DND-41 (cell line): ENCODE measurements at regions not wholly inside any gene's neighbourhood (a gene's known extent, or its start where the extent isn't known, plus 50 kb on each side); places are given as distances from the start of the nearest gene placed in this dataset.

Experiments used
- ATAC-seq: fragments of 200-7000 bp; cut with Tn5 transposase; 3 replicates; pipeline ENCODE4 v1.9.1; 2021; ENCODE audit warnings: low read depth; ENCODE audit not compliant: insufficient read depth
- DNase-seq: peaks from one replicate; pipeline ENCODE4 v3.0.0-alpha.2; 2020
- H2AFZ ChIP-seq: 2 replicates; pipeline ENCODE4 v1.6.0; 2012; ENCODE audit warnings: low read depth, low read length
- H3K27ac ChIP-seq: 2 replicates; pipeline ENCODE4 v1.5.1; 2012; ENCODE audit warnings: low read length, inconsistent platforms
- H3K27me3 ChIP-seq: fragments of 200-600 bp; sonication (generic); 2 replicates; pipeline ENCODE4 v1.6.0; 2012; ENCODE audit warnings: low read length, mild to moderate bottlenecking, inconsistent platforms; ENCODE audit not compliant: insufficient read depth, poor library complexity
- H3K36me3 ChIP-seq: 2 replicates; pipeline ENCODE4 v1.5.1; 2012; ENCODE audit warnings: low read length, inconsistent platforms; ENCODE audit not compliant: insufficient read depth
- H3K4me1 ChIP-seq: 2 replicates; pipeline ENCODE4 v1.5.1; 2012; ENCODE audit warnings: mild to moderate bottlenecking, low read length; ENCODE audit not compliant: insufficient read depth
- H3K4me2 ChIP-seq: 2 replicates; pipeline ENCODE4 v1.6.0; 2012; ENCODE audit warnings: mild to moderate bottlenecking, moderate library complexity, low read length, inconsistent platforms; ENCODE audit not compliant: insufficient read depth
- H3K4me3 ChIP-seq, 2 experiments: fragments of 200-600 bp in 1 of 2; shearing (Covaris generic) in 1 of 2; 2 replicates each; pipeline ENCODE4 v1.5.1; 2012 to 2016; ENCODE audit warnings: inconsistent platforms in 2 of 2, low read length in 2 of 2, mild to moderate bottlenecking in 2 of 2, low read depth in 1 of 2, moderate library complexity in 1 of 2
- H3K79me2 ChIP-seq: 2 replicates; pipeline ENCODE4 v1.6.0; 2012; ENCODE audit warnings: low read length, inconsistent platforms; ENCODE audit not compliant: insufficient read depth
- H3K9ac ChIP-seq: 2 replicates; pipeline ENCODE4 v1.6.0; 2012; ENCODE audit warnings: low read depth, mild to moderate bottlenecking, inconsistent platforms, low read length, moderate library complexity
- H3K9me3 ChIP-seq: 2 replicates; pipeline ENCODE4 v1.5.1; 2012; ENCODE audit warnings: low read length, moderate library complexity, mild to moderate bottlenecking, inconsistent platforms; ENCODE audit not compliant: insufficient read depth, severe bottlenecking
- H4K20me1 ChIP-seq: 2 replicates; pipeline ENCODE4 v1.6.0; 2012; ENCODE audit warnings: low read length; ENCODE audit not compliant: insufficient read depth
- EZH2 ChIP-seq: IDR thresholded peaks from 3 replicates; pipeline ENCODE4 v1.6.1; 2012; ENCODE audit warnings: borderline replicate concordance, low read depth, mild to moderate bottlenecking, moderate library complexity, low read length, inconsistent platforms; ENCODE audit not compliant: severe bottlenecking
- TF ChIP-seq, protein P1 (sequence below): IDR thresholded peaks from 2 replicates; pipeline ENCODE4 v1.5.1; 2012; ENCODE audit warnings: borderline replicate concordance, low read length, moderate library complexity, mild to moderate bottlenecking; ENCODE audit not compliant: poor library complexity, severe bottlenecking; ENCODE audit errors: extremely low read depth

DNA sequence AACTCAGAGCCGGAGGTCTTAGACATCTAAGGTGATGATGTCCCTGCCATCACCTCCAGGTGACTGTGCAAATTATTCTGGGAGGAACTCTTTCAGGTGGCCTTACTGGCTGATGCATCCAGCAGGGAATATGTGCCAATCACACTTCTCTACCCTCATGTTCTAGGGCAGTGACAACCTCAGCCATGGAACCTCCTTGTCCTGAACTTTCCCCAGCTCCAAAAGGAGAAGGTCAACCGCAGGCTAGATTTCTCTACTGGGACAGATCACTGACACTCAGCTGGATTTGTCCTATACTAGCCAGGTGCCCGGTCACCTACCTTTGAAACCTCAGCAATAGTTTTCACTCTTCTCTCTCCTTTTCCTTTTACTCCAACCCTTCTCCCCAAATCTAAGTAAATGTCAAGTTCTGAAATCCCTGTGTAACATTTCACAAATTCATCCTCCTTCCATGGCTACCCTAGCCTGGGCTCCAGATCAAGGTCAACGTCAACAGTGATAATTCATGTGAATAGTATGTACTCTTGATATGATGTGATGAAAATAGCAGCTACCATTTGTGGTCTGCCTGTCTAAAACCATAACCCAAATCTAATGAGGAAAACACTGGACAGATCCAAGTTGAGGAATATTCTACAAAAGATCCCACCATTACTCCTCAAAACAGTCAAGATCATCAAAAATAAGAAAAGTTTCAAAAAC, 115.0 kb upstream of the EGLN3 start:
- Histone ChIP-seq H3K27ac (no peak overlapping the region), H3K27me3 (no peaks in the 10 kb centered on the region), H3K4me2 (no peak overlapping the region), H2AFZ (no peak overlapping the region), H3K4me1 (no peaks in the 10 kb centered on the region), H3K9me3 (no peaks in the 10 kb centered on the region), H4K20me1 (no peaks in the 10 kb centered on the region), H3K36me3 (no peaks in the 10 kb centered on the region), H3K9ac (no peak overlapping the region), H3K79me2 (no peaks in the 10 kb centered on the region), H3K4me3 (no peak overlapping the region)
- TF ChIP-seq, protein P1, sequence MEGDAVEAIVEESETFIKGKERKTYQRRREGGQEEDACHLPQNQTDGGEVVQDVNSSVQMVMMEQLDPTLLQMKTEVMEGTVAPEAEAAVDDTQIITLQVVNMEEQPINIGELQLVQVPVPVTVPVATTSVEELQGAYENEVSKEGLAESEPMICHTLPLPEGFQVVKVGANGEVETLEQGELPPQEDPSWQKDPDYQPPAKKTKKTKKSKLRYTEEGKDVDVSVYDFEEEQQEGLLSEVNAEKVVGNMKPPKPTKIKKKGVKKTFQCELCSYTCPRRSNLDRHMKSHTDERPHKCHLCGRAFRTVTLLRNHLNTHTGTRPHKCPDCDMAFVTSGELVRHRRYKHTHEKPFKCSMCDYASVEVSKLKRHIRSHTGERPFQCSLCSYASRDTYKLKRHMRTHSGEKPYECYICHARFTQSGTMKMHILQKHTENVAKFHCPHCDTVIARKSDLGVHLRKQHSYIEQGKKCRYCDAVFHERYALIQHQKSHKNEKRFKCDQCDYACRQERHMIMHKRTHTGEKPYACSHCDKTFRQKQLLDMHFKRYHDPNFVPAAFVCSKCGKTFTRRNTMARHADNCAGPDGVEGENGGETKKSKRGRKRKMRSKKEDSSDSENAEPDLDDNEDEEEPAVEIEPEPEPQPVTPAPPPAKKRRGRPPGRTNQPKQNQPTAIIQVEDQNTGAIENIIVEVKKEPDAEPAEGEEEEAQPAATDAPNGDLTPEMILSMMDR, result no peak
- TF ChIP-seq EZH2, result no peak
- ATAC-seq (no peak), DNase-seq (no peak)

DNA sequence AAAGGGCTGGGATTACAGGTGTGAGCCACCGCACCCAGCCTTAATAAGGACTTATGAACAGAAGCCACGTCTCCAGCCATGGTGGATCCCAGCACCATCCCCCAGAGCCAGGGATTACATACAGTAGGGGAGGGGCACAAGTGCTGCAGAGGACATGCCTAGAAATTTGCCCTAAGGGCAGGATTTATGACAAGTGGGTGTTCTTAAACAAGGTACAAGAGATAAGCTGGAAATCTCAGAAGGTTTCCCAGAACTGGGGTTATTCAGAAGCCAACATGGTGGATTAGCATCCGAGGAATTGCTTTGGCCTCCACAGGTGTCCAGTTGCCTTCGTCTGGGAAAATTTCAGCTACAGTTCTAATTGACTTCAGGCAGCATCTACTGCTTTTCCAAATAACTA, 114.4 kb upstream of the EGLN3 start:
- Histone ChIP-seq H3K9ac (no peak overlapping the region), H3K27me3 (no peaks in the 10 kb centered on the region), H3K4me1 (no peaks in the 10 kb centered on the region), H2AFZ (no peak overlapping the region), H3K36me3 (no peaks in the 10 kb centered on the region), H3K4me3 (no peak overlapping the region), H3K27ac (no peak overlapping the region), H3K4me2 (no peak overlapping the region), H3K79me2 (no peaks in the 10 kb centered on the region), H3K9me3 (no peaks in the 10 kb centered on the region), H4K20me1 (no peaks in the 10 kb centered on the region)
- ATAC-seq (no peak), DNase-seq (no peak)
- TF ChIP-seq EZH2, result no peak
- TF ChIP-seq, protein P1, result no peak

DNA sequence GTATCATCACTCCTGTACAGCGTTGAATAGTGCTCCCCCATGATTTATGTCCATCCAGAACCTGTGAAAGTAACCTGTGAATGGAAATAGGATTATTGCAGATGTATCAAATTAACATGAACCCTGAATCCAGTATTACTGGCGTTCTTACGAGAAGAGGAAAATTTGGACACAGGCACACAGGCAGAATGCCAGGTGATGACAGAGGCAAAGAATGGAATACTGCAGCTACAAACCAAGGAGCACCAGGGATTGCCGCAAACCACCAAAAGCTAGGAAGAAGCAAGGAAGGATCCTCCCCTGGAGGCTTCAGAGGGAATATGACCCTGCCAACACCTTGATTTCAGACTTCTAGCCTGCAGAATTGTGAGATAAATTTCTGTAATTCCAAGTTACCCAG, 113.5 kb upstream of the EGLN3 start:
- H3K36me3 ChIP-seq, result no peaks in the 10 kb centered on the region
- DNase-seq, result no peak
- H3K27ac ChIP-seq, result no peak overlapping the region

More for the DNA sequence above, 113.5 kb upstream of the EGLN3 start:
- Histone ChIP-seq H3K4me2 (no peak overlapping the region), H3K9ac (no peak overlapping the region), H2AFZ (no peak overlapping the region), H4K20me1 (no peaks in the 10 kb centered on the region), H3K4me3 (no peak overlapping the region), H3K79me2 (no peaks in the 10 kb centered on the region), H3K27me3 (no peaks in the 10 kb centered on the region), H3K4me1 (no peaks in the 10 kb centered on the region), H3K9me3 (no peaks in the 10 kb centered on the region)
- ATAC-seq, result no peak
- no peak for TF ChIP-seq EZH2
- TF ChIP-seq, protein P1, result no peak
